ENCODE measurements at regions not wholly inside any gene's neighbourhood (a gene's known extent, or its start where the extent isn't known, plus 50 kb on each side); places are given as distances from the start of the nearest gene placed in this dataset.

DNA sequence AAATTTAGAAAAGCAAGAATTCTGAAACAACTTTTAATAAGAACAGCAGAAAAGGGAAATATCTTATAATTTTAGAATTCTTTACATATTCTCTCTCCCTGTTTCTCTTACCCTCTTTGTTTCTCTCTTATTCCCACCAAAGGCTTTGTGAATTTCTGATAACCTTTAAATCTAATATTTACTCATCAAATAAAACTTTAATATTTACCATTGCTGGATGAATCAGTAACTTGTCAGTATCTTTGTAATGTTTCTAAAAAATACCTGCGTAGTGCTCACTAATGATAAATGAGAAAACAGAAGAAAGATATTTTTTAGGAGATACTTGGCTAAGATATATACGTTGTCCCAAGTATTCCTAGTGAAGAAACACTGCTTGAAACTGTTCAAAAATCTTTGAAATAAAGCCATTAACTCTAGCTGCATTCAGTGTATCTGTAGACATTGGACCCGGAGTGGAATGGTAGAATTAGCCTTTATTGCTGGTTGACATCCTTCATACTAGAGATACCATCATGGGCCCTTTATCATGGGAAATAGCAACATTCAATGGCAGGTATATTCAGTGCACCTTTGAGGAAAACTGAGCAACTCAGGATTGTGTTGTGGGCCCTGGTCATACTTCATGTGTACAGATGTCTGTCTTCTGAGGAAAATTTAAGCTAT, 2160.4 kb downstream of the MAT2B start (continued):
- TF ChIP-seq, protein P1, sequence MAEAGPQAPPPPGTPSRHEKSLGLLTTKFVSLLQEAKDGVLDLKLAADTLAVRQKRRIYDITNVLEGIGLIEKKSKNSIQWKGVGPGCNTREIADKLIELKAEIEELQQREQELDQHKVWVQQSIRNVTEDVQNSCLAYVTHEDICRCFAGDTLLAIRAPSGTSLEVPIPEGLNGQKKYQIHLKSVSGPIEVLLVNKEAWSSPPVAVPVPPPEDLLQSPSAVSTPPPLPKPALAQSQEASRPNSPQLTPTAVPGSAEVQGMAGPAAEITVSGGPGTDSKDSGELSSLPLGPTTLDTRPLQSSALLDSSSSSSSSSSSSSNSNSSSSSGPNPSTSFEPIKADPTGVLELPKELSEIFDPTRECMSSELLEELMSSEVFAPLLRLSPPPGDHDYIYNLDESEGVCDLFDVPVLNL (IDR thresholded peaks at IDR 0.05; ENCODE audit: low read depth, low read length), result no peak
- TF ChIP-seq ZZZ3 (IDR thresholded peaks at IDR 0.05; ENCODE audit: control insufficient read depth, insufficient read length, low read depth) (no peak), MXI1 (IDR thresholded peaks at IDR 0.05; ENCODE audit: low read depth, low read length) (no peak), JUND (IDR thresholded peaks at IDR 0.05; ENCODE audit: low read depth, low read length) (no peak)
- TF ChIP-seq, protein P2, sequence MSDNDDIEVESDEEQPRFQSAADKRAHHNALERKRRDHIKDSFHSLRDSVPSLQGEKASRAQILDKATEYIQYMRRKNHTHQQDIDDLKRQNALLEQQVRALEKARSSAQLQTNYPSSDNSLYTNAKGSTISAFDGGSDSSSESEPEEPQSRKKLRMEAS (IDR thresholded peaks at IDR 0.05; ENCODE audit: low read depth, low read length), result no peak
- TF ChIP-seq, protein P3, sequence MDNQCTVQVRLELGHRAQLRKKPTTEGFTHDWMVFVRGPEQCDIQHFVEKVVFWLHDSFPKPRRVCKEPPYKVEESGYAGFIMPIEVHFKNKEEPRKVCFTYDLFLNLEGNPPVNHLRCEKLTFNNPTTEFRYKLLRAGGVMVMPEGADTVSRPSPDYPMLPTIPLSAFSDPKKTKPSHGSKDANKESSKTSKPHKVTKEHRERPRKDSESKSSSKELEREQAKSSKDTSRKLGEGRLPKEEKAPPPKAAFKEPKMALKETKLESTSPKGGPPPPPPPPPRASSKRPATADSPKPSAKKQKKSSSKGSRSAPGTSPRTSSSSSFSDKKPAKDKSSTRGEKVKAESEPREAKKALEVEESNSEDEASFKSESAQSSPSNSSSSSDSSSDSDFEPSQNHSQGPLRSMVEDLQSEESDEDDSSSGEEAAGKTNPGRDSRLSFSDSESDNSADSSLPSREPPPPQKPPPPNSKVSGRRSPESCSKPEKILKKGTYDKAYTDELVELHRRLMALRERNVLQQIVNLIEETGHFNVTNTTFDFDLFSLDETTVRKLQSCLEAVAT (IDR thresholded peaks at IDR 0.05), result no peak

DNA sequence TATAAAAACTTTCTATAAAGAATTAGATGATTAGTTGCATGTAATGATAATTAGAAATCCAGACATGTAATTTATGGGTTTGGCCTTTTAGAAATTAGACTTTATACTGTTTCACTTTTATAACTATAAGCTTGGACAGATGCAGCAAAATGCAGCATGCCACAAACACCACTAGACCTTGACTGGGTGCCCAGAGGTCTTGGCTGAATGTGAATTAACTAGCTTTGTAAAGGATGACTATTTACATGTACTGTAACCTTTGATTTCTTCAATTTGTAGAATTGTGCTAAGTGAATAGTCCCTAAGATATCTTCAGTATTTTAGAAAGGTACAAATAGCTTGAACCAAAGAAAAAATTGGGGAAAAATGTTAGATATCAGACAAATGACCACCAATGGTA, 2168.1 kb downstream of the MAT2B start:
- Histone ChIP-seq H3K36me3 (ENCODE audit: control insufficient read depth in 2 of 2, insufficient read depth in 2 of 2, low read length in 1 of 2) (no peaks in the 10 kb centered on the region), H3K9ac (ENCODE audit: control insufficient read depth, insufficient read depth, low read length) (no peak overlapping the region), H3K79me2 (ENCODE audit: control insufficient read depth, insufficient read depth, low read length) (no peaks in the 10 kb centered on the region), H3K4me2 (ENCODE audit: control insufficient read depth, insufficient read depth) (no peak overlapping the region), H4K20me1 (ENCODE audit: control insufficient read depth, insufficient read depth) (no peaks in the 10 kb centered on the region), H3K4me1 (ENCODE audit: control insufficient read depth, insufficient read depth, low read length) (no peaks in the 10 kb centered on the region), H3K27ac (ENCODE audit: control insufficient read depth, insufficient read depth) (no peak overlapping the region), H3K27me3 (replicated peaks in 1 of 2; ENCODE audit: control insufficient read depth in 2 of 2, insufficient read depth in 2 of 2, low read length in 1 of 2) (no peaks in the 10 kb centered on the region), H3K9me3 (replicated peaks; ENCODE audit: control insufficient read depth, insufficient read depth, low read length) (no peaks in the 10 kb centered on the region), H2AFZ (ENCODE audit: control insufficient read depth, low read depth, low read length) (no peak overlapping the region), H3K4me3 (no peak overlapping the region)
- BruUV-seq (replicated peaks), result no TSS peak
- no peak for TF ChIP-seq MYB (IDR thresholded peaks at IDR 0.05; ENCODE audit: borderline replicate concordance, low read depth, low read length)
- no peak for TF ChIP-seq ZNF384 (IDR thresholded peaks at IDR 0.05; ENCODE audit: borderline replicate concordance, low read depth, low read length)
- no peak for TF ChIP-seq SIN3A (IDR thresholded peaks at IDR 0.05; ENCODE audit: low read depth, low read length)
- SMC1A ChIA-PET (ENCODE audit: uncharacterized antibody, unreplicated experiment), result no interaction called here
- RAD21 ChIA-PET (ENCODE audit: unreplicated experiment), result no interaction called here
- intact Hi-C loops (cut with micrococcal nuclease; ENCODE audit: unreplicated experiment) (no loop called here), in situ Hi-C loops (cut with MboI) (no loop called here)
- POLR2A ChIA-PET, result no interaction called here
- no peak for DNase-seq (ENCODE audit: low read depth, low spot score)
- ATAC-seq, result no peak
- no peak for FAIRE-seq
- CTCF ChIA-PET, result interaction anchor here (0.9 to 1.4 kb wide), 2 partner anchors 44 to 45 kb away, joined by 3 to 4 read pairs; no protein-coding TSS in a partner anchor

Measured in GM12878 (cell line).